ENCODE measurements at regions not wholly inside any gene's neighbourhood (a gene's known extent, or its start where the extent isn't known, plus 50 kb on each side); places are given as distances from the start of the nearest gene placed in this dataset.

DNA sequence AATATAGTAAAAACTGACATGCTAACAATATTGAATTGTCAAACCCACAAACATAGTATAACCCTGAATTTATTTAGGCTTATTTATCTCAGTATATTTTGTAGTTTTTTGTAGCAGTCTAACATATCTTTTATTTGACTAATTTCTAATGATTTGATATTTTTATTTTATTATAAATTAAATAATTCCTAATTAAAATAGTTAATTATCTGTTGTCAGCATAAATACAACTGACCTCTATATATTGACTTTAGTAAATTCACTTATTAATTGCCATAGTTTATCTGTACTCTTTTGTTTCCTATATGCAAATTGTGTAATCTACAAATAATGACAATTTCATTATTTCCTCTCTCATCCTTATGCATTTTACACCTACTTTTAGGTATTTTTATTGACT is 215.1 kb upstream of the KIF2A start:
- H3K9ac ChIP-seq, result no peak overlapping the region
- no peaks in the 10 kb centered on the region for H3K9me2 ChIP-seq
- H3K4me1 ChIP-seq (ENCODE audit: control insufficient read depth in 1 of 2, insufficient read depth in 2 of 2, low read depth in 1 of 2, low read length in 1 of 2), result peaks cover 5% of the 10 kb centered on the region in 2 experiments; a peak in 2 of 4 replicates
- no peak for TF ChIP-seq ELF1 (IDR thresholded peaks at IDR 0.05)
- TF ChIP-seq NFIC (IDR thresholded peaks at IDR 0.05; ENCODE audit: borderline replicate concordance), result no peak
- TF ChIP-seq NRF1 (IDR thresholded peaks at IDR 0.05; ENCODE audit: low read depth, low read length), result no peak
- TF ChIP-seq JUND (IDR thresholded peaks at IDR 0.05), result no peak
- no peak for TF ChIP-seq PBX3 (IDR thresholded peaks at IDR 0.05)
- TF ChIP-seq FOXJ3 (CRISPR knock-in tag; IDR thresholded peaks at IDR 0.05), result no peak
- no peak for TF ChIP-seq SMC3 (IDR thresholded peaks at IDR 0.05; ENCODE audit: low read depth, low read length)
- no peak for TF ChIP-seq TEAD4 (IDR thresholded peaks at IDR 0.05; ENCODE audit: borderline replicate concordance, insufficient read depth)
- no peak for TF ChIP-seq CHD2 (IDR thresholded peaks at IDR 0.05; ENCODE audit: low read length, partially characterized antibody)
- TF ChIP-seq GATA2 (CRISPR knock-in tag; IDR thresholded peaks at IDR 0.05), result no peak
- no peak for TF ChIP-seq IRF3 (IDR thresholded peaks at IDR 0.05; ENCODE audit: low read depth, low read length)
- TF ChIP-seq EP300 (IDR thresholded peaks at IDR 0.05; ENCODE audit: borderline replicate concordance in 1 of 2, low read depth in 1 of 2, low read length in 1 of 2), result no peak
- TF ChIP-seq MXI1 (IDR thresholded peaks at IDR 0.05; ENCODE audit: low read depth, low read length), result no peak
- TF ChIP-seq, protein P1, sequence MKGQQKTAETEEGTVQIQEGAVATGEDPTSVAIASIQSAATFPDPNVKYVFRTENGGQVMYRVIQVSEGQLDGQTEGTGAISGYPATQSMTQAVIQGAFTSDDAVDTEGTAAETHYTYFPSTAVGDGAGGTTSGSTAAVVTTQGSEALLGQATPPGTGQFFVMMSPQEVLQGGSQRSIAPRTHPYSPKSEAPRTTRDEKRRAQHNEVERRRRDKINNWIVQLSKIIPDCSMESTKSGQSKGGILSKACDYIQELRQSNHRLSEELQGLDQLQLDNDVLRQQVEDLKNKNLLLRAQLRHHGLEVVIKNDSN (IDR thresholded peaks at IDR 0.05; ENCODE audit: borderline replicate concordance, low read depth), result no peak
- TF ChIP-seq CTCF (IDR thresholded peaks at IDR 0.05), result no peak
- TF ChIP-seq MEF2A (IDR thresholded peaks at IDR 0.05; ENCODE audit: borderline replicate concordance, low read depth), result no peak
- CTCF ChIA-PET, result no interaction called here
- H2AFZ ChIP-seq (ENCODE audit: low read depth), result no peak overlapping the region
- no peaks in the 10 kb centered on the region for H3K9me3 ChIP-seq
- H4K20me1 ChIP-seq (ENCODE audit: insufficient read depth), result no peaks in the 10 kb centered on the region
- H3K27me3 ChIP-seq (ENCODE audit: insufficient read depth), result no peaks in the 10 kb centered on the region
- H3K27ac ChIP-seq (ENCODE audit: low read depth in 2 of 2, low read length in 1 of 2), result no peak overlapping the region
- DNase-seq, result no peak
- no peak overlapping the region for H3K4me3 ChIP-seq (ENCODE audit: low read depth in 2 of 2, low read length in 1 of 2)
- no peaks in the 10 kb centered on the region for H3K79me2 ChIP-seq (ENCODE audit: insufficient read depth)
- H3F3A ChIP-seq (replicated peaks; ENCODE audit: insufficient read depth), result no peaks in the 10 kb centered on the region
- H3K36me3 ChIP-seq (replicated peaks in 1 of 2; ENCODE audit: control insufficient read depth in 1 of 2, insufficient read depth in 2 of 2, low read length in 1 of 2), result no peaks in the 10 kb centered on the region
- no peak overlapping the region for H3K4me2 ChIP-seq
- POLR2A ChIA-PET, result no interaction called here
